IMR-90 (cell line): ENCODE measurements at regions not wholly inside any gene's neighbourhood (a gene's known extent, or its start where the extent isn't known, plus 50 kb on each side); places are given as distances from the start of the nearest gene placed in this dataset.

Experiments used
- ATAC-seq: fragments of 200-7000 bp; cut with Tn5 transposase; 2 replicates; pipeline ENCODE4 v1.9.1; 2020; ENCODE audit warnings: low read depth, mild to moderate bottlenecking, moderate library complexity
- BruUV-seq: library from RNA; stranded (reverse); fragments of 400-500 nt; replicated peaks from 2 replicates; lab custom pipeline; 2021; lab: Mats Ljungman, UMichigan
- CTCF ChIA-PET: fragments of 300-600 bp; formaldehyde crosslinking; extraction: SDS; loops from one replicate; lab custom pipeline; 2021; ENCODE audit warnings: antibody characterized with exemption; lab: Yijun Ruan, JAX
- POLR2A ChIA-PET: fragments of 300-600 bp; sonication (Branson Sonifier 250); formaldehyde crosslinking; loops from one replicate; lab custom pipeline; 2022; ENCODE audit warnings: antibody characterized with exemption; ENCODE audit not compliant: unreplicated experiment; lab: Charles Lee
- DNase-seq: peaks from one replicate; pipeline ENCODE4 v3.0.0; 2013
- H2AFZ ChIP-seq: replicated peaks from 2 replicates; pipeline ENCODE3; 2013; ENCODE audit warnings: low read length, mild to moderate bottlenecking; ENCODE audit not compliant: poor library complexity
- H2AK5ac ChIP-seq: 2 replicates; pipeline ENCODE4 v1.6.1; 2013; ENCODE audit warnings: low read depth, low read length, inconsistent platforms
- H2AK9ac ChIP-seq: replicated peaks from 2 replicates; pipeline ENCODE3; 2013; ENCODE audit warnings: mild to moderate bottlenecking, low read depth, low read length, moderate library complexity; ENCODE audit not compliant: poor library complexity
- H2BK120ac ChIP-seq: 2 replicates; pipeline ENCODE4 v1.6.1; 2013; ENCODE audit warnings: low read depth, low read length, inconsistent platforms
- H2BK15ac ChIP-seq: 3 replicates; pipeline ENCODE4 v1.6.1; 2013; ENCODE audit warnings: low read depth, low read length, inconsistent platforms
- H2BK20ac ChIP-seq: 2 replicates; pipeline ENCODE4 v1.6.1; 2013; ENCODE audit warnings: low read depth, mild to moderate bottlenecking, inconsistent platforms, low read length, moderate library complexity
- H2BK5ac ChIP-seq: 2 replicates; pipeline ENCODE4 v1.6.1; 2013; ENCODE audit warnings: mild to moderate bottlenecking, low read depth, low read length, inconsistent platforms; ENCODE audit not compliant: poor library complexity, severe bottlenecking
- H3K14ac ChIP-seq: replicated peaks from 2 replicates; pipeline ENCODE4 v1.6.1; 2013; ENCODE audit warnings: low read depth, low read length, inconsistent platforms
- H3K18ac ChIP-seq: 2 replicates; pipeline ENCODE4 v1.6.1; 2013; ENCODE audit warnings: low read depth, low read length, control low read depth
- H3K23ac ChIP-seq: 2 replicates; pipeline ENCODE4 v1.6.1; 2013; ENCODE audit warnings: low read depth, low read length, inconsistent platforms
- H3K27ac ChIP-seq: 2 replicates; pipeline ENCODE4 v1.5.1; 2013; ENCODE audit warnings: mild to moderate bottlenecking, control low read depth, low read length; ENCODE audit not compliant: insufficient read depth
- H3K27me3 ChIP-seq: 2 replicates; pipeline ENCODE4 v1.6.1; 2013; ENCODE audit warnings: low read length; ENCODE audit not compliant: control insufficient read depth, insufficient read depth
- H3K36me3 ChIP-seq: 2 replicates; pipeline ENCODE4 v1.6.1; 2013; ENCODE audit warnings: low read length, mixed read lengths; ENCODE audit not compliant: control insufficient read depth, insufficient read depth
- H3K4ac ChIP-seq: 2 replicates; pipeline ENCODE4 v1.6.1; 2013; ENCODE audit warnings: low read depth, low read length, inconsistent platforms
- H3K4me1 ChIP-seq: 2 replicates; pipeline ENCODE4 v1.6.1; 2013; ENCODE audit warnings: low read length, mixed read lengths; ENCODE audit not compliant: control insufficient read depth, insufficient read depth
- H3K4me2 ChIP-seq: 2 replicates; pipeline ENCODE4 v1.6.1; 2013; ENCODE audit warnings: low read depth, mild to moderate bottlenecking, control low read depth, low read length, moderate library complexity
- H3K4me3 ChIP-seq: 2 replicates; pipeline ENCODE4 v1.5.1; 2013; ENCODE audit warnings: low read depth, mild to moderate bottlenecking, control low read depth, low read length, moderate library complexity; ENCODE audit not compliant: insufficient read depth
- H3K56ac ChIP-seq: 2 replicates; pipeline ENCODE4 v1.6.1; 2013; ENCODE audit warnings: low read length, inconsistent platforms; ENCODE audit not compliant: insufficient read depth; ENCODE audit errors: extremely low read depth
- H3K79me1 ChIP-seq, 2 experiments: 2 replicates each; pipeline ENCODE4 v1.6.1; 2013; ENCODE audit warnings: low read length in 2 of 2, inconsistent platforms in 1 of 2, low read depth in 1 of 2
- H3K9ac ChIP-seq: 2 replicates; pipeline ENCODE4 v1.6.1; 2013; ENCODE audit warnings: low read depth, low read length, control low read depth
- H3K9me1 ChIP-seq: 2 replicates; pipeline ENCODE4 v1.6.1; 2013; ENCODE audit warnings: low read length, inconsistent platforms; ENCODE audit not compliant: insufficient read depth
- H3K9me3 ChIP-seq: 2 replicates; pipeline ENCODE4 v1.6.1; 2013; ENCODE audit warnings: low read length; ENCODE audit not compliant: control insufficient read depth, insufficient read depth
- H4K20me1 ChIP-seq: 2 replicates; pipeline ENCODE4 v1.6.1; 2013; ENCODE audit warnings: low read length, inconsistent platforms; ENCODE audit not compliant: insufficient read depth
- H4K5ac ChIP-seq: 2 replicates; pipeline ENCODE4 v1.6.1; 2013; ENCODE audit warnings: mild to moderate bottlenecking, low read depth, low read length, control low read depth
- H4K8ac ChIP-seq, 2 experiments: 2 replicates each; pipeline ENCODE4 v1.6.1; 2013; ENCODE audit warnings: low read depth in 2 of 2, low read length in 2 of 2, control low read depth in 1 of 2, inconsistent platforms in 1 of 2
- H4K91ac ChIP-seq: 2 replicates; pipeline ENCODE4 v1.6.1; 2013; ENCODE audit warnings: low read depth, low read length, inconsistent platforms; ENCODE audit not compliant: insufficient read depth
- FOS ChIP-seq: fragments of 150-350 bp; IDR thresholded peaks from 2 replicates; pipeline ENCODE4 v1.6.1; 2016; ENCODE audit warnings: low read depth, low read length
- WGBS, 2 experiments: methylation state at CpG; one replicate each; pipeline versions ENCODE4 v1.1.5 to v1.1.7; 2013; ENCODE audit warnings: missing lambda C conversion rate in 2 of 2; ENCODE audit not compliant: insufficient read length in 1 of 2; ENCODE audit errors: extremely low coverage in 2 of 2; 5-methylcytosine and 5-hydroxymethylcytosine counted together
- dilution Hi-C: fragments of 300-500 bp; cut with HindIII; formaldehyde crosslinking; loops from one replicate; pipeline ENCODE4 v1.14.3; 2018; ENCODE audit warnings: low sequenced_read_pairs; ENCODE audit not compliant: unreplicated experiment
- in situ Hi-C: fragments of 300-500 bp; cut with MboI; formaldehyde crosslinking; loops from 3 replicates; pipeline ENCODE4 v1.14.3; 2019; ENCODE audit warnings: low sequenced_read_pairs, inconsistent platforms, mixed read lengths
- intact Hi-C: fragments of 100-400 bp; cut with micrococcal nuclease; formaldehyde crosslinking; loops from 2 replicates; pipeline ENCODE4 v1.10.0; 2022

DNA sequence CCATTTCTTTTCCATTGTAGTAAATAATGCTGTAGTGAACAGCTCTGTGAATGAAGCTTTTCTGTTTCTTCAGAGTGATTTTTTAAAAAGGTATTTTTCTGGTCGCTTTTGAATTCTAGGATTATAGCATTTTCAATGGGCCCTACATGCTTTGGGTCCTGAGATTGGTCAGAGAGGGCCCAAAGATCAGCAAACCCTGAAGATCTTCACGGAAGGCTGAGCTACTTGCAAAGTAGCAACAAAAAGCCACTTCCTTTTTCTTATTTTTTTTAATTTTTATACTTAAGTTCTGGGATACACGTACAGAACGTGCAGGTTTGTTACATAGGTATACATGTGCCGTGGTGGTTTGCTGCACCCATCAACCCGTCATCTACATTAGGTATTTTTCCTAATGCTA, 200.5 kb downstream of the FAT3 start:
- Histone ChIP-seq H2AFZ (no peak overlapping the region), H3K4me3 (no peak overlapping the region), H4K5ac (no peak overlapping the region), H3K4me2 (no peak overlapping the region), H2BK20ac (no peak overlapping the region), H3K9me3 (no peaks in the 10 kb centered on the region), H3K18ac (no peak overlapping the region), H3K56ac (no peak overlapping the region), H4K91ac (no peak overlapping the region), H4K20me1 (no peaks in the 10 kb centered on the region), H2AK9ac (no peak overlapping the region), H2BK120ac (no peak overlapping the region), H3K9ac (no peak overlapping the region), H3K27me3 (no peaks in the 10 kb centered on the region), H3K14ac (no peak overlapping the region), H3K9me1 (no peaks in the 10 kb centered on the region), H3K4ac (no peak overlapping the region), H3K4me1 (no peaks in the 10 kb centered on the region), H4K8ac (no peak overlapping the region), H2AK5ac (no peak overlapping the region), H2BK5ac (no peak overlapping the region), H3K36me3 (no peaks in the 10 kb centered on the region), H3K27ac (no peak overlapping the region), H3K23ac (no peak overlapping the region), H2BK15ac (no peak overlapping the region), H3K79me1 (no peaks in the 10 kb centered on the region)
- no peak for TF ChIP-seq FOS
- ATAC-seq (no peak), DNase-seq (no peak)
- POLR2A ChIA-PET = no interaction called here
- in situ Hi-C loops (no loop called here), dilution Hi-C loops (no loop called here), intact Hi-C loops (no loop called here)
- CTCF ChIA-PET = no interaction called here
- no CpG with 5 or more reads among the region's 6 CpGs for WGBS, 2 experiments
- BruUV-seq = no TSS peak
